ENCODE measurements at regions not wholly inside any gene's neighbourhood (a gene's known extent, or its start where the extent isn't known, plus 50 kb on each side); places are given as distances from the start of the nearest gene placed in this dataset.
"Not testable (repeated sequence)": the region's sequence is repeated elsewhere in the genome, so short reads cannot be mapped to it uniquely, and the experiment has no call there.

- TF ChIP-seq GATA1 (IDR thresholded peaks at IDR 0.05; ENCODE audit: low read depth, low read length) (no peak), POLR2A (IDR thresholded peaks at IDR 0.05; ENCODE audit: low read length) (no peak)
- DNase-seq, result no peak
These were observed 452.1 kb upstream of the POU3F2 start for GRCh38 chr6:98382246-98382645.

DNA sequence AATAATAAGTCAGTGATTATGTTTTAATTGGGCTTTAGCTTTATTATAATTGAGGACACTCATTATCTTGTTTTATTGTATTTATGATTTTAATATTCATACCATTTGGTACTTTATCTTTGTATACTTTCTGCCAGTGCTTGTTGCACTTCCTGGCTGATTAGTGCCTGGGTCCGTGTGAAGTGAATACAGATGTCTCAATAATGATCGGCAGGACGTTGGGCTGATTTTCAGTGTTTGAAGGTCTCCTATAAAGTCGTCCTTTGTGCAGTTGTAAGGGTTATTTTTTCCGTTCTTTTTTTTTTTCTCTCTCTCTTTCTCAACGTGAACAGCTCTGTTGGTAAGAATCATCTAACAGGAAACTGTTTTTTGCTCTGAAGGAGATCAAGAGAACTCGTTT is 450.0 kb upstream of the POU3F2 start:
- no peak for DNase-seq
- TF ChIP-seq GATA1 (IDR thresholded peaks at IDR 0.05; ENCODE audit: low read depth, low read length) (no peak), POLR2A (IDR thresholded peaks at IDR 0.05; ENCODE audit: low read length) (no peak)

GRCh38 chr6:98384801-98385200 is 449.6 kb upstream of the POU3F2 start:
- DNase-seq, result no peak
- TF ChIP-seq POLR2A (IDR thresholded peaks at IDR 0.05; ENCODE audit: low read length) (no peak), GATA1 (IDR thresholded peaks at IDR 0.05; ENCODE audit: low read depth, low read length) (no peak)

DNA sequence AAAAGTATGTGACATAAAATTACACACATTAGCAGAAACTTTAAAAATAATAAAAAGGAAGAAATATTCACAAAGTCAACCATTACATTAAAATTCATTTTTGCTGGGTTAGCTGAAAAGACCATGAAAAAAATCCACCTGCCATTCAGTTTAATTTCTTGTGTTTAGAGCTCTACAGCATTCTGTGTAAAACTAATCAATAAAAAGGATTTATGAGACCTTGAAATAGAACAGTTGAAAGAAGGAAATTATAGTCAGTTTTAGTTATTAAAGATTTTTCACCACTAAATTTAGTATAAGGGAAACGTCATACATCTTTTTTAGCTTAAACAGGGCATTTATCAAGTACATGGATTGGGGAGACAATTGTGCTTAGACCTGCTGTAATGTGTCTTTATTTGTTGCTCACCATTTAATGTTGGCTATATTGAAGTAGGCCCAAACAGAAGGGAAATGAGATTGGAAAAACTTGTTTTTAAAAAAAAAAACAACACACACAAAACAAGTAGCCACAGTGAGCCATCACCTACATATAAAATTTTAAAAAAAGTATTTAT is 438.7 kb upstream of the POU3F2 start:
- no peak for DNase-seq

GRCh38 chr6:98416027-98416426 is 418.3 kb upstream of the POU3F2 start:
- DNase-seq, result no peak
- TF ChIP-seq GATA1 (IDR thresholded peaks at IDR 0.05; ENCODE audit: low read depth, low read length) (no peak), POLR2A (IDR thresholded peaks at IDR 0.05; ENCODE audit: low read length) (no peak)

More for the DNA sequence above, 438.7 kb upstream of the POU3F2 start:
- TF ChIP-seq POLR2A (IDR thresholded peaks at IDR 0.05; ENCODE audit: low read length), result no peak
- TF ChIP-seq GATA1 (IDR thresholded peaks at IDR 0.05; ENCODE audit: low read depth, low read length), result no peak

DNA sequence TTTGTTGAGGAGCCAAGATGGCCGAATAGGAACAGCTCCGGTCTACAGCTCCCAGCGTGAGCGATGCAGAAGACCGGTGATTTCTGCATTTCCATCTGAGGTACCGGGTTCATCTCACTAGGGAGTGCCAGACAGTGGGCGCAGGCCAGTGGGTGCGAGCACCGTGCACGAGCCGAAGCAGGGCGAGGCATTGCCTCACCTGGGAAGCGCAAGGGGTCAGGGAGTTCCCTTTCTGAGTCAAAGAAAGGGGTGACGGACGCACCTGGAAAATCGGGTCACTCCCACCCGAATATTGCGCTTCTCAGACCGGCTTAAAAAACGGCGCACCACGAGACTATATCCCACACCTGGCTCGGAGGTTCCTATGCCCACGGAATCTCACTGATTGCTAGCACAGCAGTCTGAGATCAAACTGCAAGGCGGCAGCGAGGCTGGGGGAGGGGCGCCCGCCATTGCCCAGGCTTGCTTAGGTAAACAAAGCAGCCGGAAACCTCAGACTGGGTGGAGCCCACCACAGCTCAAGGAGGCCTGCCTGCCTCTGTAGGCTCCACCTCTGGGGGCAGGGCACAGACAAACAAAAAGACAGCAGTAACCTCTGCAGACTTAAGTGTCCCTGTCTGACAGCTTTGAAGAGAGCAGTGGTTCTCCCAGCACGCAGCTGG is 417.7 kb upstream of the POU3F2 start:
- not testable (repeated sequence) for DNase-seq

DNA sequence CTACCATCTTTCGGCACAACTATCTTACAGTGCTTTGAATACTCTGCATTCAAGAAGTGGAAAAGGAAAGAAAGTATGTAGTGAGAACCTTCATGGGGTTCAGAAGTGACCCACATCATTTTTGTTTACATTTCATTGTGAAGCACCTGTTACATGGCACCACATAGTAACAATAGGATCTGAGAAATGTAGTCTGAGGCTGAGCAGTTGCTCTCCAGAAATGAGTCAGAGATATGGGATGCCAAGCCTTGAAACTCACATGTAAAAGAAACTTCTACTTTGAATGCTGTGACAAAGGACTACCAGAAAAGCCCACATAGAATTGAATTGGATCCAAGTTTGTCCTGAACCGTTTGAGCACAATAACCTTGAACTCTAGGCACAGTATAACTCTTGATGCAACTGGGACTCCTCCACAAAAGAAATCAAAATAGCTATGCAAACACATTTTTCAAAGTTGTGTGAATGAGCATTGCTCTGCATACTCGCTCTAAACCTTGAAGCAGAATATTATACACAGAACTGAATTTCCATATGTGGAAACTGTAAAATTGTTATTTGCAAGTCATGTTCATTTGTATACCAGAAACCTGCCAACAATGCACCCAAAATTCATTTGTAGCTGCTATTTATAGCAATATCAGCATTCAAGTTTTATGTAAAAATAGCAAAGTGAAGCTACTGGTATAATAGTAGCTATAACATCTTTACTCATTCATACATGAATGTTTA is 400.9 kb upstream of the POU3F2 start:
- TF ChIP-seq GATA1 (IDR thresholded peaks at IDR 0.05; ENCODE audit: low read depth, low read length) (no peak), POLR2A (IDR thresholded peaks at IDR 0.05; ENCODE audit: low read length) (no peak)
- DNase-seq, result no peak

GRCh38 chr6:98443633-98444032 is 390.7 kb upstream of the POU3F2 start:
- TF ChIP-seq POLR2A (IDR thresholded peaks at IDR 0.05; ENCODE audit: low read length) (no peak), GATA1 (IDR thresholded peaks at IDR 0.05; ENCODE audit: low read depth, low read length) (no peak)

DNA sequence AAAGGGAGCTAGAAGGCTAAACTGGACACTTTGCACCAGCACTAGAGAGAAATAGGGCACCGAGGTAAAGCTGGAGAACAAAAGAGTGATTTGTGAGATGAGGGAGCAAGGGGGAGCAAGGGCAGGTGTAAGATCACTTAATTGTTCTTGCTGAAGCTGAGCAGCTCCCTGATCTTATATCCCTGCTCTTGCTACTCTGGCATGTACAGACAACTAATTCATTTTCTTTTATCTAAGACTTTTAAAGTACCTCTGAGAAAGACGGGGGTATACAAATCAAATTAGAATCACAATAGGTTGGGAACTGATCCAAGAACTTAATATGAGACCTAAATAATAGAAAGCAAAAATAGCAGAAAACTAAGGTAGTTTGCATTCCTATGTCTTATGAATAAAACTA is 381.7 kb upstream of the POU3F2 start:
- DNase-seq, result no peak
- TF ChIP-seq POLR2A (IDR thresholded peaks at IDR 0.05; ENCODE audit: low read length), result no peak
- TF ChIP-seq GATA1 (IDR thresholded peaks at IDR 0.05; ENCODE audit: low read depth, low read length), result no peak

More at GRCh38 chr6:98443633-98444032, 390.7 kb upstream of the POU3F2 start:
- no peak for DNase-seq

- TF ChIP-seq GATA1 (IDR thresholded peaks at IDR 0.05; ENCODE audit: low read depth, low read length) (no peak), POLR2A (IDR thresholded peaks at IDR 0.05; ENCODE audit: low read length) (no peak)
- no peak for DNase-seq
These were observed 379.5 kb upstream of the POU3F2 start for GRCh38 chr6:98454809-98455322.

DNA sequence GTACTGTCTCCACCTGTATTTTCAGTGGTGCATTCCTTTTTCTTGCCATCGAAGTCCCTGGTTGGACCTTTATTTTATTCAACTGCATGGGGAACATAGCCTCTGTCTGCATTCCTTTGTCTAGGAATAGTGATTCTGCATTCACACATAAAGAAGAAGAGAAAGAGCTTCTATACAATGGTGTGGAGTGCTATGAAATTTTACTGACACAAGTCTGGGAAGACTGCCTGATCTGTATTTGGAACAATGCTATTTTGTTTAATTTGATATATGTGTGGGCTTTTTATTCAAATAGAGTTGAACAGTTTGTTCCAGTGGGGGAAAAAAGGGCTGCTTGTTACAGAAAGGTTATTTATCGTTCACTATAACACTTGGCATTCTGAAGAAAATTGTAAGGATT is 375.7 kb upstream of the POU3F2 start:
- TF ChIP-seq GATA1 (IDR thresholded peaks at IDR 0.05; ENCODE audit: low read depth, low read length), result no peak
- TF ChIP-seq POLR2A (IDR thresholded peaks at IDR 0.05; ENCODE audit: low read length), result no peak
- DNase-seq, result no peak

DNA sequence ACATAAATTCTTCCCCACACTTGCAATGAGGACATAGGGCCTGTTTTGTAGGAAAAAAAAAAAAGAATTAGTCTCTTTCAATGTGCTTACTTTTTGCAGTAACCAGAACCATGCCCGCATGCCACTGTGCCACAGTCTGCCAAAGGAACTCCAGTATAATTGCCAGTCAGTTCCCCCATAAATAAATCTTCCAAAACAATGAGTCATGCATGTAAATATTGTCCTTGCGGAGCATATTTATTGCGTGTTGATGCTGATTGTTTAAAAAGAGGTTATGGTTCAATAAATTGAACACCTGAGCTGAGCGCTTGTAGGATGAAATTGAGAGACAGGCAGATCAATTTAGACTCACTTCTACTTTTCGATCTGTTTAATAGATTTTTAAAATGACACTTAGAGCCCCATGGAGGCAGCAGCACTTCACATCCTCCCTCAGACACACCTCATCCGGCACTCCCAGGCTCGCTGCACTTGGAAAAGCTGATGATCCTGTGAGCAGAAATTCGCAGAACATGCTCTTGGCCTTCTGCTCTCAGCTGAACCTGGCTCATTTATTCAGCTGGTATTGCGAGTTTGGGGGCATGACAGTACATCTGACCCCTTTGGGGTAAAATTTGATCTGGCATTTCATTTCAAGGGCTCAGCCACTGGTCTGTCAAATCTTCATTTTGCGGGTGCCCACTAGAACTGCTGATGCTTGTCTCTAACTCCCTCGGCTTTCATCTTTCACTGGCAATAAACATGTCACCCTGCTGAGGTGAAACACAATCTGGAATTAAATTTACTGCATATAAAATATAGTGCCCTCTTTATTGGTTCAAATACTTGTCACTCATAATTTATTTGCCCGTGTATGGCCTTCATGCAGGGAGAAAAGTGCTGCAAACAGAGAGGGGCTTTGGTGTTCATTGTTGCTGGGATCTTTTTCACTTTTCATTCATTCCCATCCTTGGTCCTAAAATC is 371.1 kb upstream of the POU3F2 start:
- no peak for DNase-seq
- TF ChIP-seq GATA1 (IDR thresholded peaks at IDR 0.05; ENCODE audit: low read depth, low read length) (no peak), POLR2A (IDR thresholded peaks at IDR 0.05; ENCODE audit: low read length) (no peak)

DNA sequence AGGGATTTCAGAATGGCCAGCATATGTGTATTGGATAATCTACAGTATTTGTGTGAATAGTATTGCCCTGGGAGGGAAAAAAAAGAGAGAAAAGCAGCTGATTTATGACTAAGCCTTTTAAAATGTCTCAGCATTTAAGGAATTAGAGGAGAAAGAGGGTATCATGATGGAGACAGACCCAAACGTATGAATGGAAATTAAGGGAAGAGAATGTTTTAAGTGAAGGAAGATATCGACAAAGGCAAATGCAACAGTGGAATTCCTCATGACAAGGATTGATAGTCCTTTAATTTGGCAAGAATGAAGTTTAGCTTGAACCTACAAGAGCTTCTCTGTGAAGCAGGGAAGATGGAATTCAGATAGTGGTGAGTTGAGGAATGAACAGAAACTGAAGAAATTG is 367.3 kb upstream of the POU3F2 start:
- DNase-seq, result no peak
- TF ChIP-seq GATA1 (IDR thresholded peaks at IDR 0.05; ENCODE audit: low read depth, low read length) (no peak), POLR2A (IDR thresholded peaks at IDR 0.05; ENCODE audit: low read length) (no peak)

- no peak for DNase-seq
- TF ChIP-seq GATA1 (IDR thresholded peaks at IDR 0.05; ENCODE audit: low read depth, low read length) (no peak), POLR2A (IDR thresholded peaks at IDR 0.05; ENCODE audit: low read length) (no peak)
These were observed 366.5 kb upstream of the POU3F2 start for GRCh38 chr6:98467902-98468301.
